Amniotic stem cell (primary cell): ENCODE measurements at regions not wholly inside any gene's neighbourhood (a gene's known extent, or its start where the extent isn't known, plus 50 kb on each side); places are given as distances from the start of the nearest gene placed in this dataset.

ENCODE experiments used
- DNase-seq: peaks from one replicate; lab custom pipeline; 2025; lab: John Stamatoyannopoulos, UW

- no peak for DNase-seq
These were observed 62.2 kb upstream of the TES start for GRCh38 chr7:116148108-116148507.

- no peak for DNase-seq
These were observed 61.7 kb upstream of the TES start for GRCh38 chr7:116148626-116149025.

- no peak for DNase-seq
These were observed 59.8 kb upstream of the TES start for GRCh38 chr7:116150588-116150987.

GRCh38 chr7:116152276-116152675 lies 58.1 kb upstream of the TES start:
- DNase-seq, result no peak

GRCh38 chr7:116153050-116153449 lies 57.3 kb upstream of the TES start:
- DNase-seq, result no peak

GRCh38 chr7:116159711-116160110 lies 50.6 kb upstream of the TES start:
- no peak for DNase-seq
